B cell (primary cell): ENCODE measurements at regions not wholly inside any gene's neighbourhood (a gene's known extent, or its start where the extent isn't known, plus 50 kb on each side); places are given as distances from the start of the nearest gene placed in this dataset.
"Not testable (repeated sequence)": the region's sequence is repeated elsewhere in the genome, so short reads cannot be mapped to it uniquely, and the experiment has no call there.

Experiments
- EZH2 ChIP-seq: IDR thresholded peaks from 2 replicates; pipeline ENCODE4 v1.6.1; 2012; ENCODE audit warnings: borderline replicate concordance, low read depth, mild to moderate bottlenecking, moderate library complexity, low read length; ENCODE audit not compliant: insufficient read depth, poor library complexity, severe bottlenecking
- TF ChIP-seq, protein P1 (sequence below): fragments of 200-600 bp; IDR thresholded peaks from one replicate; pipeline ENCODE4 v1.8.0; 2022; ENCODE audit warnings: antibody characterized with exemption, mild to moderate bottlenecking

DNA sequence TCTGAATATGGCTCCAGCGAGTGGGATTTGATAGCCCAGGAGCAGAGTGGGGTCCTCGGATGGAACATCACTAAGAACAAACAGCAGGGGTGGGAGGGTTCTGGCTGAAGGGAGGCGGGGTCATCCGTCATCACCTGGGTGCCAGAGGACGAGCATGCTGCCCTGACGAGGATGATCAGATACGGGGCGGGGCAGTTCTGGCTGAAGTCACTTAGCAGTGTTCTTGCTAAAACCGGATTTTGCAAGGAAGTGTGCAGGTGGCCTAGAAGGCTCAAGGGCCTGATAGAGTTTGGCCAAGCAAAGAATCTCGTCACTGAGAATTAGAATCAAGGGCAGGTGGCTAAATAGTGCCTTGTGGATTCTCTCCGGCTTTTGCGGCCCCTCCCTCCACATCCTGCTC lies 4442.5 kb upstream of the TPTE start:
- TF ChIP-seq, protein P1, sequence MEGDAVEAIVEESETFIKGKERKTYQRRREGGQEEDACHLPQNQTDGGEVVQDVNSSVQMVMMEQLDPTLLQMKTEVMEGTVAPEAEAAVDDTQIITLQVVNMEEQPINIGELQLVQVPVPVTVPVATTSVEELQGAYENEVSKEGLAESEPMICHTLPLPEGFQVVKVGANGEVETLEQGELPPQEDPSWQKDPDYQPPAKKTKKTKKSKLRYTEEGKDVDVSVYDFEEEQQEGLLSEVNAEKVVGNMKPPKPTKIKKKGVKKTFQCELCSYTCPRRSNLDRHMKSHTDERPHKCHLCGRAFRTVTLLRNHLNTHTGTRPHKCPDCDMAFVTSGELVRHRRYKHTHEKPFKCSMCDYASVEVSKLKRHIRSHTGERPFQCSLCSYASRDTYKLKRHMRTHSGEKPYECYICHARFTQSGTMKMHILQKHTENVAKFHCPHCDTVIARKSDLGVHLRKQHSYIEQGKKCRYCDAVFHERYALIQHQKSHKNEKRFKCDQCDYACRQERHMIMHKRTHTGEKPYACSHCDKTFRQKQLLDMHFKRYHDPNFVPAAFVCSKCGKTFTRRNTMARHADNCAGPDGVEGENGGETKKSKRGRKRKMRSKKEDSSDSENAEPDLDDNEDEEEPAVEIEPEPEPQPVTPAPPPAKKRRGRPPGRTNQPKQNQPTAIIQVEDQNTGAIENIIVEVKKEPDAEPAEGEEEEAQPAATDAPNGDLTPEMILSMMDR, result not testable (repeated sequence)
- not testable (repeated sequence) for TF ChIP-seq EZH2
